NCI-H1694 (cell line): ENCODE measurements at regions not wholly inside any gene's neighbourhood (a gene's known extent, or its start where the extent isn't known, plus 50 kb on each side); places are given as distances from the start of the nearest gene placed in this dataset.

ENCODE experiments used
- DNase-seq: peaks from one replicate; lab custom pipeline; 2025; lab: John Stamatoyannopoulos, UW

- DNase-seq = no peak
Measured at GRCh38 chr5:93055561-93055960, 525.5 kb downstream of the NR2F1-AS1 start.

GRCh38 chr5:93054424-93055163 lies 526.4 kb downstream of the NR2F1-AS1 start:
- no peak for DNase-seq

DNA sequence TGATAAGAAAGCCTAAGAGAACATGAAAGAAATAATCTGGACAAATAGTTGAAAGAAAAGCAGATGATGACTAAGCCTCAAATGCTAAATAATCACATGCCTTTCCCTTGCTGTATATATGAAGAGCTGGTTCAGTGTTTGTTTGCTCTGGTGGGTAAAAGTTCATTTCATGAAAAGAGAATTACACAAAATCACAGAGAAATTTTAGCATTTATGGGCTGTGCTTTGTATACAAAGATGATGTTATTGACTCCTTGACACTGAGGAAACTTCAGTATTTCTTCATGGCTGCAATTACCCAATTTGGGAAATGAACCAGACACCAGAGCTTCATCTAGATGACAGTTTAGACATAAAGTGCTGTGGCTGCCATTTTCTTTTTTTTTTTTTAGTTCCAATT lies 527.2 kb downstream of the NR2F1-AS1 start:
- no peak for DNase-seq

GRCh38 chr5:93048858-93049257 lies 532.2 kb downstream of the NR2F1-AS1 start:
- DNase-seq = no peak

GRCh38 chr5:93044859-93045666 lies 536.0 kb downstream of the NR2F1-AS1 start:
- DNase-seq = no peak

DNA sequence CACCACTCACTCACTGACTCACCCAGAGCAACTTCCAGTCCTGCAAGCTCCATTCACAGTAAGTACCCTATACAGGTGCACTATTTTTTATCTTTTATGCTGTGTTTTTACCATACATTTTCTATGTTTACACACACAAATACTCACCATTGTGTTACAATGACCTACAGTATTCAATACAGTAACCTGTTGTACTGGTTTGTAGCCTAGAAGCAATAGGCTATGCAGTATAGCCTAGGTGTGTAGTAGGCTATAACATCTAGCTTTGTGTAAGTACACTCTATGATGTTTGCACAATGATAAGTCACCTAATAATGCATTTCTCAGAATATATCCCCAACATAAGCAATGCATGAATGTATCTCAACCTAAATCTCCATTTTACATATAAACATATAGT lies 541.1 kb downstream of the NR2F1-AS1 start:
- no peak for DNase-seq

DNA sequence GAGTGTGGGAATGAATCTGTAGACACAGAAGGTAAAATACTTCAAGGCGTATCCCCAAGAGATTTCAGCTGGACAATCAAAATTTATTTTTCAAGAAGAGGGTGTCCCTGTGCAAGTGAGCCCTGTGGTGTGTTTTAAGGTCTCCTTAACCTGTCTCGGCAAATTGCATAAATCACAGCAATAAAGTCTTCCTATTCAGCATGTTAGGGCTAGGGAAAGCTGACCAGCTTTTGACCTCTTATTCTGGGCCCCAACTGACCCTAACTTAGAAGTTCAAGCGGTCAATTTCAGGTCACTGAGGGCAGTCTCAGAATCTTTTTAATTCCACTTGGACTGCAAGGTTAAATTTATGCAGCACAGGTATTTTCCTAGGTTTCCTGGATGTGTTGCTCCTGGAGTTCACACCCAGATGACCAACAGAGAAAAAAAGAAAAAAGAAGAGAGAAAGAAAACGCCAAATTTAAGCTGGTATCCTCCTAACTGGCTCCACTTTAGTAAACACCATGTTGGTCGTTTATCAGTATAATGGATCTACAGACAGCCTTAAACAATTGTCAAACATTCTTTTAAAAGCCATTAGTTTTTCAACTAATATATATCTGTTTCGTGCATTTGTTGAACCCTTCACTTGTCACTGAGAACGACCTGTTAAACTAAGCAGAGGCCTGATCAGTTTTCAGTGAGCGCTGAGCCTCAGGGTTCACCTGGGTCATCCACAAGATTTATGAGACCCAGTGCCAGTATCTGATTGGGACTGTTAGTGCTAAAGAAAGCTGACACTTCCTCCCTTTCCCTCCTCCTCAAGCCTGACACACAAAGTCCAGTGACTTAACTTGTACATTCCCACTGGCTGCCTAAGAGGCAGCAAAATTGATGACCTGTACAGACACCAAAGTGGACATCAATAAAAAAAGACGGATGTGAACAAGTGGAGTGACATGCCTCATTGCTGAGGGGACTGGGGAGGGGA lies 546.1 kb downstream of the NR2F1-AS1 start:
- no peak for DNase-seq

GRCh38 chr5:93022796-93023447 lies 558.1 kb downstream of the NR2F1-AS1 start:
- DNase-seq = no peak

DNA sequence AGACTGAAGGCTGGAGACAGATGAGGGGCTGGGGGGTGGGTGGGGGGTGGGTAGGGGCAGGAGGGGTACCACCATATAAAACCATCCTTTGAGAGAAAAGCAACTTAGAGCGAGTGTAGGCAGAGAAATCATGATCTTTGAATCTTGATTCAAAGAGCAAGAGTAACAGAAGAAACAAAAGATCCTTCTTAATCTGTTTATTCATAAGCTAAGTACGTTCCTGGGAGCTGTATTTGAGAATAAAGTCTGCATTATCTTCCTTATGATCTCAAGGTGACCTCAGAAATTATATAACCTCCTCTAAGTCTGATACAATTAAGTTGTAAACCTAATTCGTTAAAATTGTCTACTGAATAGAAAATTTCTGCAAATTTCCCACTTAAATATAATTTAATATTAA lies 558.8 kb downstream of the NR2F1-AS1 start:
- no peak for DNase-seq

DNA sequence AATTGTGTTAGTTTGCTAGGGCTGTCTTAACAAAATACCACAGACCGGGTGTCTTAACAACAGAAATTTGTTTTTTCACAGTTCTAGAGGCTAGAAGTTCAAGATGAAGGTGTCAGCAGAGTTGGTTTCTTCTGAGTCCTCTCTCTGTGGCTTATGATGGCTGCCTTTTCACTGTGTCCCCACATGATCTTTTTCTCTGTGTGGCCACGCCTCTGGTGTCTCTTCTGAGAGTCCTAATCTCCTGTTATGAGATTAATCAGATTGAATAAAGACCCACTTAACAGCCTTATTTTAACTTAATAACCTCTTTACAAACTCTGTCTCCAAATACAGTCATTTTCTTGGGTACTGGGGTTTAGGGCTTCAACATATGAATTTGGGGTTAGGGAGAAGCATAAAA lies 561.1 kb downstream of the NR2F1-AS1 start:
- no peak for DNase-seq

GRCh38 chr5:93018461-93018860 lies 562.6 kb downstream of the NR2F1-AS1 start:
- no peak for DNase-seq

- DNase-seq = no peak
Measured at GRCh38 chr5:93017849-93018248, 563.2 kb downstream of the NR2F1-AS1 start.

DNA sequence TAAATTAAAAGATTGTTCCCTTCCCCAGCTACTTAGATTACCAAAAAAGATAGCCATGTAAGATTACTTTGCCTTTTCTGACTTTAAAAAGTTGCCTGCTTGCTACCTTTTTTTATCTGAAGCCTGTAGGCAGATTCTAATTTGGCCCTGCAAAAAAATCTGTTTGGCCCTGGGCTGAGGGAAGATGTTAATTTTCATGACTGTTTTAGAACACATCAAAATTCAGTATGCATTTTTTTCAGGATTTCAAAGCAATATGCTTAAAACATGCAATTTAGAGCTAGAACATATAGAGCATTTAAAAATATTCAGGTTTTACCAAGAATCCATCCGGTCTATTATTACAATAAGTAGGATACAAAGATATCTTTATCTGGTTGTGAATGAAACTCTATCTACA lies 563.6 kb downstream of the NR2F1-AS1 start:
- no peak for DNase-seq

GRCh38 chr5:93010616-93011015 lies 570.4 kb downstream of the NR2F1-AS1 start:
- no peak for DNase-seq

- no peak for DNase-seq
Measured at GRCh38 chr5:93010037-93010436, 571.0 kb downstream of the NR2F1-AS1 start.

- DNase-seq = no peak
Measured at GRCh38 chr5:93008502-93009207, 572.4 kb downstream of the NR2F1-AS1 start.

GRCh38 chr5:93006915-93007314 lies 574.1 kb downstream of the NR2F1-AS1 start:
- no peak for DNase-seq

- DNase-seq = no peak
Measured at GRCh38 chr5:92998456-92998855, 582.6 kb downstream of the NR2F1-AS1 start.

DNA sequence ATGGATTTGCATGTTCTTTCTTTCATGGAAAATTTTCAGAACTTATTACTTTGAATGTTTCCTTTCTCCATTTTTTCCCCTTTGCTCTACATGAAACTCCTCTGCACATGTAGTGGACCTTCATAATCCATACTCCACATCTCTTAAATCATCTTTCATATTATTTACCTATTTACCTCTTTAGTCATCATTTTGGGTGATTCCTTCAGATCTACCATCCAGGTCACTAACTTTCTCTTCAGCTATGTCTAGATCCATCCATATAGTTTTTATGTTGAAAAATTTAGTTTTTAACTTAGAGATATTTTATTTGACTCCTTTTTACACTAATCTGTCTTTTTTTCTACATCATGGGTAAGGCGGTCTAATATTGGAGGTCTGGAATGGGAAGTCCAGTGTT lies 586.6 kb downstream of the NR2F1-AS1 start:
- DNase-seq = no peak

- DNase-seq = no peak
Measured at GRCh38 chr5:92992073-92992472, 588.9 kb downstream of the NR2F1-AS1 start.

DNA sequence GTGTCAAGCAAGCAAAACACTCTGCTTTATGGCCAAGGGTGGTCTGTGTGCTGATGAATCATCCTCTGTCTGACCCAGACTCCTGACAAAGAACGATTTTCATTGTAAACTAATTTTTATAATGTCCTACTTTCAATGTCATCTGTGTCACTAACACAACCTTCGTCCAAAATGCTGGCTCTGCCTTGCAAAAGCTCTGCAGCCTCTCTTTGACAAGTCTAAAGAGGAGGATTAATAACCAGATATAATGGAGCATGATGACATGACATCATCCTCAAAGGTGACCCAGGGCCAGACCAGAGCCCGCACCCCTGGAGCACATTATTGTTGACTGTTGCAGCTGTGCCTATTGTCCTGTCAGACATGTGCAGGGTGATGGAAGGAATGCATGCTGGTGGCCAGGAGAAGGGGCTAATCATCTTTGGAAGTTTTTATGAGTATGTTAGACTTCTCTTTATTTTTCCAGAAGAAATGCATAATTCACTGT lies 589.4 kb downstream of the NR2F1-AS1 start:
- no peak for DNase-seq
